ENCODE measurements at regions not wholly inside any gene's neighbourhood (a gene's known extent, or its start where the extent isn't known, plus 50 kb on each side); places are given as distances from the start of the nearest gene placed in this dataset.

DNA sequence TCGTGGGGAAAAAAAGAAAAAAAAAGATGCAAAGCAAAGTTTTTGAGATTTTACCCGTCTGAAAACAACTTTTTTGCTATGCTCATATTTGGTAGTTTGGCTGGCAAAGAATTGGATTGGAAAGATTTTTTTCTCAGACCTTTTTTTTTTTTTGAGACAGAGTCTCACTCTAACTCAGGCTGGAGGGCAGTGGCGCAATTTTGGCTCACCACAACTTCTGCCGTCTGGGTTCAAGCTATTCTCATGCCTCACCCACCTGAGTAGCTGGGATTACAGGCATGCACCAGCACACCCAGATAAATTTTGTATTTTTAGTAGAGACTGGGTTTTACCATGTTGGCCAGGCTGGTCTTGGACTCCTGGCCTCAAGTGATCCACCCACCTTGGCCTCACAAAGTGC, 56.3 kb upstream of the TANC1 start:
- Mint-ChIP-seq H3K9me3 (no peaks in the 10 kb centered on the region; a peak in 1 of 5 replicates), H3K27me3 (ENCODE audit: low read depth) (no peaks in the 10 kb centered on the region; the same call in 1 of the 2 replicates), H3K4me3 (no peak overlapping the region), H3K4me1 (peaks cover 26 to 34% of the 10 kb centered on the region in 2 experiments), H3K27ac (peak overlapping the region in 2 of 3 experiments; percentile 17 to 23; a peak in 1 of 7 replicates), H3K36me3 (ENCODE audit: insufficient read depth in 1 of 3, low read depth in 3 of 3) (no peaks in the 10 kb centered on the region; a peak in 2 of 7 replicates)
- Histone ChIP-seq H3K4ac (ENCODE audit: low read depth, low read length) (no peak overlapping the region), H2BK15ac (ENCODE audit: low read depth, low read length) (no peak overlapping the region), H3T11ph (ENCODE audit: low read length) (no peak overlapping the region), H3K9me3 (ENCODE audit: control insufficient read depth, low read depth, low read length) (no peaks in the 10 kb centered on the region), H4K91ac (ENCODE audit: insufficient read length, low read depth, low read length) (no peak overlapping the region), H2BK5ac (ENCODE audit: insufficient read length, low read length) (no peak overlapping the region), H4K5ac (ENCODE audit: insufficient read length, low read depth, low read length) (no peak overlapping the region), H2BK120ac (ENCODE audit: low read depth, low read length, poor library complexity, severe bottlenecking) (no peak overlapping the region), H3K23me2 (ENCODE audit: insufficient read length, low read depth, low read length, poor library complexity, severe bottlenecking) (no peaks in the 10 kb centered on the region), H3K79me2 (ENCODE audit: insufficient read depth, low read length) (no peaks in the 10 kb centered on the region), H4K20me1 (ENCODE audit: control insufficient read depth, insufficient read depth, insufficient read length) (no peaks in the 10 kb centered on the region), H4K8ac (replicated peaks; ENCODE audit: insufficient read length, low read depth, low read length) (no peak overlapping the region), H3K18ac (ENCODE audit: insufficient read length, low read depth, low read length) (no peak overlapping the region), H2BK20ac (ENCODE audit: low read depth, low read length, poor library complexity, severe bottlenecking) (no peak overlapping the region), H3K4me2 (ENCODE audit: insufficient read depth, insufficient read length, low read length) (no peak overlapping the region), H3K4me1 (ENCODE audit: insufficient read depth, low read length) (no peaks in the 10 kb centered on the region; the same call in 1 of the 2 replicates), H3K27ac (ENCODE audit: insufficient read length, low read depth, low read length) (no peak overlapping the region), H2AFZ (ENCODE audit: low read length) (no peak overlapping the region), H2BK12ac (ENCODE audit: insufficient read length, low read depth, low read length) (no peak overlapping the region), H3K79me1 (ENCODE audit: insufficient read depth, low read depth, low read length, poor library complexity, severe bottlenecking) (no peaks in the 10 kb centered on the region), H3K56ac (ENCODE audit: insufficient read length, low read depth, low read length) (no peak overlapping the region), H3K14ac (ENCODE audit: insufficient read depth, low read length) (no peak overlapping the region), H3K23ac (ENCODE audit: insufficient read length, low read depth, low read length) (no peak overlapping the region), H2AK5ac (ENCODE audit: insufficient read length, low read length) (no peak overlapping the region), H3K9ac (ENCODE audit: extremely low read depth, insufficient read length, low read length) (no peak overlapping the region), H3K27me3 (ENCODE audit: insufficient read depth, low read length) (no peaks in the 10 kb centered on the region)
- WGBS (ENCODE audit: extremely low coverage, insufficient read length, low lambda C conversion rate), result no CpG with 5 or more reads among the region's 4 CpGs
- TF ChIP-seq, protein P1, sequence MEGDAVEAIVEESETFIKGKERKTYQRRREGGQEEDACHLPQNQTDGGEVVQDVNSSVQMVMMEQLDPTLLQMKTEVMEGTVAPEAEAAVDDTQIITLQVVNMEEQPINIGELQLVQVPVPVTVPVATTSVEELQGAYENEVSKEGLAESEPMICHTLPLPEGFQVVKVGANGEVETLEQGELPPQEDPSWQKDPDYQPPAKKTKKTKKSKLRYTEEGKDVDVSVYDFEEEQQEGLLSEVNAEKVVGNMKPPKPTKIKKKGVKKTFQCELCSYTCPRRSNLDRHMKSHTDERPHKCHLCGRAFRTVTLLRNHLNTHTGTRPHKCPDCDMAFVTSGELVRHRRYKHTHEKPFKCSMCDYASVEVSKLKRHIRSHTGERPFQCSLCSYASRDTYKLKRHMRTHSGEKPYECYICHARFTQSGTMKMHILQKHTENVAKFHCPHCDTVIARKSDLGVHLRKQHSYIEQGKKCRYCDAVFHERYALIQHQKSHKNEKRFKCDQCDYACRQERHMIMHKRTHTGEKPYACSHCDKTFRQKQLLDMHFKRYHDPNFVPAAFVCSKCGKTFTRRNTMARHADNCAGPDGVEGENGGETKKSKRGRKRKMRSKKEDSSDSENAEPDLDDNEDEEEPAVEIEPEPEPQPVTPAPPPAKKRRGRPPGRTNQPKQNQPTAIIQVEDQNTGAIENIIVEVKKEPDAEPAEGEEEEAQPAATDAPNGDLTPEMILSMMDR (conservative IDR thresholded peaks at IDR 0.05), result no peak
- DNase-seq, result no peak
